Mammary epithelial cell (primary cell): ENCODE measurements at regions not wholly inside any gene's neighbourhood (a gene's known extent, or its start where the extent isn't known, plus 50 kb on each side); places are given as distances from the start of the nearest gene placed in this dataset.

ENCODE experiments used
- CTCF ChIP-seq, 2 donors: IDR thresholded peaks in 1 of 2; conservative IDR thresholded peaks in 1 of 2; 2 replicates each; pipeline ENCODE4 v1.5.1; 2011 to 2012; ENCODE audit warnings: inconsistent platforms in 2 of 2, low read length in 2 of 2, mild to moderate bottlenecking in 2 of 2, control low read depth in 1 of 2, low read depth in 1 of 2; ENCODE audit not compliant: insufficient read depth in 1 of 2; ENCODE audit errors: extremely low read depth in 1 of 2
- EZH2 ChIP-seq: IDR thresholded peaks from 2 replicates; pipeline ENCODE4 v1.6.1; 2012; ENCODE audit warnings: low read length, inconsistent platforms, borderline replicate concordance

- TF ChIP-seq EZH2 (no peak), CTCF (conservative IDR thresholded peaks at IDR 0.05 in 1 of 2, IDR thresholded peaks at IDR 0.05 in 1 of 2; ENCODE audit: extremely low read depth in 1 of 2, insufficient read depth in 1 of 2, low read depth in 1 of 2, low read length in 2 of 2) (no peak)
These were observed 612.5 kb downstream of the PRELID2 start for GRCh38 chr5:145222622-145223021.
